Kidney (tissue), 13 donors: ENCODE measurements at regions not wholly inside any gene's neighbourhood (a gene's known extent, or its start where the extent isn't known, plus 50 kb on each side); places are given as distances from the start of the nearest gene placed in this dataset.

Experiments
- DNase-seq, 5 donors: peaks; one replicate each; pipeline ENCODE4 v3.0.0-alpha.2; 2013 to 2020
- FAIRE-seq: peaks from 2 replicates; lab custom pipeline; 2012; peaks lifted over from hg19 to GRCh38; lab: Jason Lieb, UNC
- H3K27ac ChIP-seq, 2 donors: one replicate each; pipeline ENCODE4 v1.7.0; 2013; ENCODE audit warnings: low read depth in 2 of 2, low read length in 2 of 2, inconsistent platforms in 1 of 2
- H3K27me3 ChIP-seq: one replicate; pipeline ENCODE4 v1.7.1; 2013; ENCODE audit warnings: low read length, inconsistent platforms; ENCODE audit not compliant: control insufficient read depth, insufficient read depth
- H3K36me3 ChIP-seq, 3 donors: one replicate each; pipeline versions ENCODE4 v1.7.0 to v1.7.1; 2013; ENCODE audit warnings: low read length in 3 of 3, control low read depth in 1 of 3, inconsistent platforms in 1 of 3; ENCODE audit not compliant: insufficient read depth in 3 of 3, control insufficient read depth in 2 of 3
- H3K4me1 ChIP-seq, 3 donors: one replicate each; pipeline versions ENCODE4 v1.7.0 to v1.7.1; 2013; ENCODE audit warnings: low read length in 3 of 3, inconsistent platforms in 1 of 3, low read depth in 1 of 3; ENCODE audit not compliant: control insufficient read depth in 2 of 3, insufficient read depth in 2 of 3
- H3K4me3 ChIP-seq, 3 donors: one replicate each; pipeline versions ENCODE4 v1.7.0 to v1.8.1; 2013; ENCODE audit warnings: low read length in 3 of 3, control low read depth in 1 of 3, inconsistent platforms in 1 of 3
- H3K9ac ChIP-seq, 3 donors: one replicate each; pipeline versions ENCODE4 v1.7.0 to v1.7.1; 2013; ENCODE audit warnings: low read length in 3 of 3, control low read depth in 1 of 3, inconsistent platforms in 1 of 3
- H3K9me3 ChIP-seq, 3 donors: one replicate each; pipeline versions ENCODE4 v1.7.0 to v1.7.1; 2013; ENCODE audit warnings: low read length in 3 of 3, control low read depth in 1 of 3, inconsistent platforms in 1 of 3; ENCODE audit not compliant: control insufficient read depth in 2 of 3, insufficient read depth in 1 of 3
- intact Hi-C: fragments of 100-400 bp; cut with DNase I; formaldehyde crosslinking; loops from one replicate; pipeline ENCODE4 v1.11.1; 2022
- TF ChIP-seq, protein P1 (sequence below): IDR thresholded peaks from 3 replicates; pipeline ENCODE4 v1.5.1; 2012; ENCODE audit warnings: mild to moderate bottlenecking, moderate library complexity, borderline replicate concordance; ENCODE audit not compliant: insufficient read depth; ENCODE audit errors: extremely low read depth
- donor health status: control.
- donor health status: control.
- donor health status: control.
- donor health status: control.
- donor health status: control.
- donor health status: DM: yes; HTN: yes; CAD: no.
- donor health status: Normal renal cell carcinoma (clear cell type).

DNA sequence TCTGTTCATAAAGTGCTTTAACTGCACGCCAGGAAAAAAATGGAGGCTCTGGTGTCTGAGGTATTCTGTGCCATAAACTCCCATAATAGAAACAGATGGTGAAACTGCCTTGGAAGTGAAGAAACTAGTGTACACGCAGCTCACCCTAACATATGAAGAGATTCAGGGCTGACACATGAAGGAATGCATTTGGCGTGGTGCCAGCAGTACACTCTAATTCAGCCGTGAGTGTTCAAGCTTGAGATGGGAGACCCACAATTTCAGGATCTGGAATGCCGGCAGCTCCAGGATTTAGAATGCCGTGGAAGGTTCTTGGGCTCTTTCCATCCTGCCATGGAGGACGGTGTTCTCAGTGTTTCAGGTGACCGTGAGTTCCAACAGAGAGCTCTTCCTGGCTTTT, 478.4 kb downstream of the TSHZ3 start:
- no peak overlapping the region for H3K4me3 ChIP-seq
- DNase-seq (peak in 3 of 5 donors; percentile 59 to 87 (median 74)), FAIRE-seq (no peak)
- no peaks in the 10 kb centered on the region for H3K4me1 ChIP-seq
- TF ChIP-seq, protein P1, sequence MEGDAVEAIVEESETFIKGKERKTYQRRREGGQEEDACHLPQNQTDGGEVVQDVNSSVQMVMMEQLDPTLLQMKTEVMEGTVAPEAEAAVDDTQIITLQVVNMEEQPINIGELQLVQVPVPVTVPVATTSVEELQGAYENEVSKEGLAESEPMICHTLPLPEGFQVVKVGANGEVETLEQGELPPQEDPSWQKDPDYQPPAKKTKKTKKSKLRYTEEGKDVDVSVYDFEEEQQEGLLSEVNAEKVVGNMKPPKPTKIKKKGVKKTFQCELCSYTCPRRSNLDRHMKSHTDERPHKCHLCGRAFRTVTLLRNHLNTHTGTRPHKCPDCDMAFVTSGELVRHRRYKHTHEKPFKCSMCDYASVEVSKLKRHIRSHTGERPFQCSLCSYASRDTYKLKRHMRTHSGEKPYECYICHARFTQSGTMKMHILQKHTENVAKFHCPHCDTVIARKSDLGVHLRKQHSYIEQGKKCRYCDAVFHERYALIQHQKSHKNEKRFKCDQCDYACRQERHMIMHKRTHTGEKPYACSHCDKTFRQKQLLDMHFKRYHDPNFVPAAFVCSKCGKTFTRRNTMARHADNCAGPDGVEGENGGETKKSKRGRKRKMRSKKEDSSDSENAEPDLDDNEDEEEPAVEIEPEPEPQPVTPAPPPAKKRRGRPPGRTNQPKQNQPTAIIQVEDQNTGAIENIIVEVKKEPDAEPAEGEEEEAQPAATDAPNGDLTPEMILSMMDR = no peak
- no peak overlapping the region for H3K9ac ChIP-seq
- intact Hi-C loops = no loop called here
- no peaks in the 10 kb centered on the region for H3K9me3 ChIP-seq
- no peaks in the 10 kb centered on the region for H3K27me3 ChIP-seq
- H3K36me3 ChIP-seq = no peaks in the 10 kb centered on the region
- no peak overlapping the region for H3K27ac ChIP-seq

DNA sequence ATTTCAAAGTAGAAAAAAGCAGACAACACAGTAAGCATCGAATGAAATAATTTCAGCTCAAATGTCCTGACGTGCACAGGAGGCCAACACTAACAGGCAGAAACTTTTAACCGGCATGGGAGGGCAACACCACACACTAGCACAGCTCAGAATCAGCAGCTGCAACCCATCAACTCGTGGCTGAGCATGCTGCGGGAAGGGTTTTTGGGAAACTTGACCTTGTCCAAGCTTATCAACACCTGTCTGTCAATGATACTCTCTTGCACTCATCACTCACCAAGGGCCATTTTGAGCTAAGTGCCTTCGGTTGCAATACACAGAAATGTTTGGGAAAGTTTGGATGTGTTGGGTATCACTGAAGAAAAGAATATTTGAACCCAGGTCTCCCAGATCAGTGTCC, 483.7 kb downstream of the TSHZ3 start:
- H3K27ac ChIP-seq = no peak overlapping the region
- H3K36me3 ChIP-seq = no peaks in the 10 kb centered on the region
- no peaks in the 10 kb centered on the region for H3K9me3 ChIP-seq
- no peak overlapping the region for H3K4me3 ChIP-seq
- no peaks in the 10 kb centered on the region for H3K4me1 ChIP-seq
- no peaks in the 10 kb centered on the region for H3K27me3 ChIP-seq
- TF ChIP-seq, protein P1 = no peak
- H3K9ac ChIP-seq = no peak overlapping the region
- intact Hi-C loops = no loop called here
- DNase-seq = peak in 2 of 5 donors; percentile 18 to 22
- FAIRE-seq = no peak

DNA sequence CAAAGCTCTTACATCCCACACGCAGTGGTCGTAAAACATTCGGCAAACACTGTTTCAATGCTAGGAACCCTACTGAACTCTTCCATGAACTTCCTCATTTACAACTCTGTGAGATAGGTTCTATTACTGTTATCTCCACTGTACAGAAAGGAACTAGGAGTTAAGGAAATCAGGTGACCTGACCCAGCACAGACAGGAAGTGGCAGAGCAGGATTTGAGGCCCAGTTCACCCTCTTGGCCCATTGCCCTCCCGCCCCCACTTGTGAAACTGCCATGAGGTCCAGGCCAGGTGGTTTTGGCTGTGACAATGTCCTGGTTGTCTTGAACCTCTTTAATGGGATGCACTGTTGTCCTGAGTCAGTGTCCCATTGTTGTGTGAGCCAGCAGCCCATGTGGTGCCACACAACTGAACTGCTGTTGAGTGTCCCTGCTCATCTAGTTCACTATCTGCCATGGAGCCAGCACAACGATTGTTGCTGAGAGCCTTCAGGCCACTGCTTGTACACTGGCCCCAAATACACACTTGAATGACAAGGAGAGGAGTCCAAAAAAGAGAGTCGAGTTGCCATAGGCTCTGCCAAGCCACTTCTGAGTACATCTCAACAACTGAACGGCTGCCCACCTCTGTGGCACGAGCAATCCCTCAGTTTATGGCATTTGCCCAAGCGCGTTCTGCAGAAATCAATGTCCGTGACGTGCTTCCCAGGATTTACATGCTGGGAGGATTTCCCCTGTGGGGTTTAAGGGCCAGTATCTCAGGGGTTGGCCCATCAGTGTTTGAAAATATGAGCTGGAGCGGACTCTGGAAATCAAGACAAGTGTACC, 484.6 kb downstream of the TSHZ3 start:
- no peak overlapping the region for H3K4me3 ChIP-seq
- peaks cover 0 to 2% (median 0%) of the 10 kb centered on the region in 3 donors for H3K4me1 ChIP-seq
- no peaks in the 10 kb centered on the region for H3K9me3 ChIP-seq
- TF ChIP-seq, protein P1 = no peak
- no peak overlapping the region for H3K9ac ChIP-seq
- FAIRE-seq = no peak
- H3K27ac ChIP-seq = no peak overlapping the region
- intact Hi-C loops = no loop called here
- DNase-seq = no peak
- no peaks in the 10 kb centered on the region for H3K36me3 ChIP-seq
- no peaks in the 10 kb centered on the region for H3K27me3 ChIP-seq
